Suprapubic skin (tissue), 4 donors: ENCODE measurements at regions not wholly inside any gene's neighbourhood (a gene's known extent, or its start where the extent isn't known, plus 50 kb on each side); places are given as distances from the start of the nearest gene placed in this dataset.

Experiments used
- EP300 ChIP-seq: sonication (generic); formaldehyde crosslinking; IDR thresholded peaks from one replicate; pipeline ENCODE4 v1.6.1; 2017; ENCODE audit warnings: antibody characterized with exemption
- POLR2A ChIP-seq, 2 donors: fragments of 450-650 bp; IDR thresholded peaks; one replicate each; pipeline ENCODE4 v1.6.1; 2017; ENCODE audit warnings: antibody characterized with exemption in 2 of 2, mild to moderate bottlenecking in 2 of 2, moderate library complexity in 2 of 2
- POLR2AphosphoS5 ChIP-seq, 3 donors: sonication (generic); formaldehyde crosslinking; IDR thresholded peaks; one replicate each; pipeline ENCODE4 v1.6.1; 2017; ENCODE audit warnings: antibody characterized with exemption in 3 of 3
- TF ChIP-seq, protein P1 (sequence below), 2 donors: fragments of 200-600 bp in 1 of 2; fragments of 450-650 bp in 1 of 2; sonication (generic) in 1 of 2; IDR thresholded peaks; one replicate each; pipeline ENCODE4 v1.5.1; 2016 to 2019; ENCODE audit warnings: antibody characterized with exemption in 2 of 2, mild to moderate bottlenecking in 1 of 2, moderate library complexity in 1 of 2

DNA sequence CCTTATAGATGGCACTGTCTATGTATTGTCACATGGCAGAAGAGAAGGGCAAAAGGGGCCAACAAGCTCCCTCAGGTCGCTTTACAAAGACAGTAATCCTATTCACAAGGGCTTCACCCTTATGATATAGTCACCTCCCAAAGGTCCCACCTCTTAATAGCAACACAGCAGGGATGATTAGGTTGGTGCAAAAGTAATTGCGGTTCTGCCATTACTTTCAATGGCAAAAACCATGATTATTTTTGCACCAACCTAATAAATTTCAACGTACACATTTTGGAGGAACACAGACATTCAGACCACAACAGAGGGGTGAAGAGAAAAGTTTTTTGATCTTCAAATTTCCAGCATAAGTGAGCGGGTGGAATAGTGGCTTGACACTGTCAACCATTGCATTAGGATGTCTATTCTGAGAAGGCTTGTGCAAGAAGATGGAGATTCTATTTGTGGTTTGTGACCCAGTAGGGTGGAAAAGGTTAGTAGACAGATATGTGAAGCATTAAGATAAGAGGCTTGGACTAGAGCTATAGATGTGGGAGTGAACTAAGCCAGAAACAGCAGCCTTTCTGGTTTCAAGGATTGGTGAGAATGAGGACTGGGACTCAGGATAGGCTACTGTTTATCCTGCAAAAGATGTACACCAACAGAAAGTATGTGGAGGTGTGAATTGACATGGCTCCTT lies 75.5 kb upstream of the CPSF6 start:
- TF ChIP-seq, protein P1, sequence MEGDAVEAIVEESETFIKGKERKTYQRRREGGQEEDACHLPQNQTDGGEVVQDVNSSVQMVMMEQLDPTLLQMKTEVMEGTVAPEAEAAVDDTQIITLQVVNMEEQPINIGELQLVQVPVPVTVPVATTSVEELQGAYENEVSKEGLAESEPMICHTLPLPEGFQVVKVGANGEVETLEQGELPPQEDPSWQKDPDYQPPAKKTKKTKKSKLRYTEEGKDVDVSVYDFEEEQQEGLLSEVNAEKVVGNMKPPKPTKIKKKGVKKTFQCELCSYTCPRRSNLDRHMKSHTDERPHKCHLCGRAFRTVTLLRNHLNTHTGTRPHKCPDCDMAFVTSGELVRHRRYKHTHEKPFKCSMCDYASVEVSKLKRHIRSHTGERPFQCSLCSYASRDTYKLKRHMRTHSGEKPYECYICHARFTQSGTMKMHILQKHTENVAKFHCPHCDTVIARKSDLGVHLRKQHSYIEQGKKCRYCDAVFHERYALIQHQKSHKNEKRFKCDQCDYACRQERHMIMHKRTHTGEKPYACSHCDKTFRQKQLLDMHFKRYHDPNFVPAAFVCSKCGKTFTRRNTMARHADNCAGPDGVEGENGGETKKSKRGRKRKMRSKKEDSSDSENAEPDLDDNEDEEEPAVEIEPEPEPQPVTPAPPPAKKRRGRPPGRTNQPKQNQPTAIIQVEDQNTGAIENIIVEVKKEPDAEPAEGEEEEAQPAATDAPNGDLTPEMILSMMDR (IDR thresholded peaks at IDR 0.05): no peak
- TF ChIP-seq POLR2A (IDR thresholded peaks at IDR 0.05) (no peak), POLR2AphosphoS5 (IDR thresholded peaks at IDR 0.05) (no peak), EP300 (no peak)
